ENCODE measurements at regions not wholly inside any gene's neighbourhood (a gene's known extent, or its start where the extent isn't known, plus 50 kb on each side); places are given as distances from the start of the nearest gene placed in this dataset.

DNA sequence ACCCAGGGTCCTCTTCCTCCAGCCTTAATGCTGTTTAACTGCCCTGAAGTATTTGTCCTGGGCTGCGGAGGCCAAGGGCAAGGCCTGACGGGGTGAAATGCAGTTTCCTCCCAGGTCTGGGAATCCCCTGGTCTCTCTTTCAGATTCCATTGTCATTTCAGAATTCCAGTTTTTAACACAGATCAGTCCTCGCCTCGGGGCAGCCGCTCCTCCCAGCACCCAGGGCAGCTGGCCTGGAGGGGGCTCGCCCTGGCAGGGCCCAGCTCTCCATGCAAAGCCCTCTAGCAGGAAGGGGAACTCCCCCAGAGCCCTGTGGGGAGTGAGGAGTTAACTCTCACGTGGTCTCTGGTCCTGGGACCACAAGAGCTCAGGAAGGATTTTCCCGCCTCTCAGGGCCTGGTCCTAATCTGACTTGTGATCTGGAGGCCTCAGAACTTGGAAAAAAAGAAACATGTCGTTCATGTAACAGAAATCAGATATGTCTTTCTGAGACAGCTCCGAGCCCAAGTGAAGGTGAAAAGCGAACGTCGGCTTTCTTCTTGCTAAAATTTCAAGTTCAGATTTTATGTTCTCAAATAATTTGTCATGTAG is 265.6 kb upstream of the SFSWAP start:
- TF ChIP-seq, protein P1, sequence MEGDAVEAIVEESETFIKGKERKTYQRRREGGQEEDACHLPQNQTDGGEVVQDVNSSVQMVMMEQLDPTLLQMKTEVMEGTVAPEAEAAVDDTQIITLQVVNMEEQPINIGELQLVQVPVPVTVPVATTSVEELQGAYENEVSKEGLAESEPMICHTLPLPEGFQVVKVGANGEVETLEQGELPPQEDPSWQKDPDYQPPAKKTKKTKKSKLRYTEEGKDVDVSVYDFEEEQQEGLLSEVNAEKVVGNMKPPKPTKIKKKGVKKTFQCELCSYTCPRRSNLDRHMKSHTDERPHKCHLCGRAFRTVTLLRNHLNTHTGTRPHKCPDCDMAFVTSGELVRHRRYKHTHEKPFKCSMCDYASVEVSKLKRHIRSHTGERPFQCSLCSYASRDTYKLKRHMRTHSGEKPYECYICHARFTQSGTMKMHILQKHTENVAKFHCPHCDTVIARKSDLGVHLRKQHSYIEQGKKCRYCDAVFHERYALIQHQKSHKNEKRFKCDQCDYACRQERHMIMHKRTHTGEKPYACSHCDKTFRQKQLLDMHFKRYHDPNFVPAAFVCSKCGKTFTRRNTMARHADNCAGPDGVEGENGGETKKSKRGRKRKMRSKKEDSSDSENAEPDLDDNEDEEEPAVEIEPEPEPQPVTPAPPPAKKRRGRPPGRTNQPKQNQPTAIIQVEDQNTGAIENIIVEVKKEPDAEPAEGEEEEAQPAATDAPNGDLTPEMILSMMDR (IDR thresholded peaks at IDR 0.05): no peak
- TF ChIP-seq POLR2A (IDR thresholded peaks at IDR 0.05): no peak
